ENCODE measurements at regions not wholly inside any gene's neighbourhood (a gene's known extent, or its start where the extent isn't known, plus 50 kb on each side); places are given as distances from the start of the nearest gene placed in this dataset.

GRCh38 chr12:67056329-67056728 is 212.8 kb upstream of the CAND1 start:
- TF ChIP-seq CTCF (IDR thresholded peaks at IDR 0.05), result no peak
- intact Hi-C loops (cut with DNase I), result no loop called here
- Histone ChIP-seq H3K4me1 (no peaks in the 10 kb centered on the region), H3K27ac (no peak overlapping the region), H3K4me3 (no peak overlapping the region), H3K9me3 (no peaks in the 10 kb centered on the region), H3K36me3 (no peaks in the 10 kb centered on the region), H3K27me3 (no peaks in the 10 kb centered on the region)
- DNase-seq, result no peak
- no peak for ATAC-seq
- FAIRE-seq, result no peak

- Histone ChIP-seq H3K27ac (no peak overlapping the region), H3K36me3 (no peaks in the 10 kb centered on the region), H3K27me3 (no peaks in the 10 kb centered on the region), H3K4me3 (no peak overlapping the region), H3K4me1 (no peaks in the 10 kb centered on the region), H3K9me3 (no peaks in the 10 kb centered on the region)
- no peak for FAIRE-seq
- intact Hi-C loops (cut with DNase I), result no loop called here
- DNase-seq, result no peak
- TF ChIP-seq CTCF (IDR thresholded peaks at IDR 0.05), result no peak
- WGBS, 2 donors, result 91 to 93% methylated on average over 5 of the region's 5 CpGs
- ATAC-seq, result no peak
Observed at GRCh38 chr12:67057072-67057471, 212.1 kb upstream of the CAND1 start.

- WGBS, 2 donors, result 88 to 100% methylated on average over 2 of the region's 2 CpGs
- DNase-seq, result no peak
- no peak for ATAC-seq
- H3K4me1 ChIP-seq, result no peaks in the 10 kb centered on the region
- no peak overlapping the region for H3K27ac ChIP-seq
- no peak overlapping the region for H3K4me3 ChIP-seq
- no peak for TF ChIP-seq CTCF (IDR thresholded peaks at IDR 0.05)
- H3K9me3 ChIP-seq, result no peaks in the 10 kb centered on the region
- no peaks in the 10 kb centered on the region for H3K36me3 ChIP-seq
- intact Hi-C loops (cut with DNase I), result no loop called here
- no peak for FAIRE-seq
- no peaks in the 10 kb centered on the region for H3K27me3 ChIP-seq
Observed at GRCh38 chr12:67062193-67062592, 207.0 kb upstream of the CAND1 start.

- DNase-seq (peak in 1 of 6 donors; percentile 31), ATAC-seq (no peak), FAIRE-seq (no peak)
- Histone ChIP-seq H3K27ac (no peak overlapping the region), H3K4me3 (peak overlapping the region in 2 of 4 donors; percentile 69 to 73), H3K4me1 (no peaks in the 10 kb centered on the region), H3K27me3 (no peaks in the 10 kb centered on the region), H3K9me3 (no peaks in the 10 kb centered on the region), H3K36me3 (no peaks in the 10 kb centered on the region)
- WGBS, 2 donors, result 68 to 71% methylated on average over 12 of the region's 12 CpGs
- no peak for TF ChIP-seq CTCF (IDR thresholded peaks at IDR 0.05)
- intact Hi-C loops (cut with DNase I), result no loop called here
Observed at GRCh38 chr12:67067453-67068203, 201.5 kb upstream of the CAND1 start.

- Histone ChIP-seq H3K4me3 (peak overlapping the region in 3 of 4 donors; percentile 55 to 73 (median 69)), H3K4me1 (no peaks in the 10 kb centered on the region), H3K36me3 (no peaks in the 10 kb centered on the region), H3K9me3 (no peaks in the 10 kb centered on the region), H3K27ac (no peak overlapping the region), H3K27me3 (no peaks in the 10 kb centered on the region)
- DNase-seq, result peak in 2 of 6 donors; percentile 39 to 61
- FAIRE-seq, result no peak
- intact Hi-C loops (cut with DNase I), result no loop called here
- ATAC-seq, result peak; percentile 2 to 33 (median 16)
- TF ChIP-seq CTCF (IDR thresholded peaks at IDR 0.05), result no peak
- WGBS, 2 donors, result 6% methylated on average over 19 to 20 of the region's 20 CpGs
Observed at GRCh38 chr12:67068204-67068731, 200.9 kb upstream of the CAND1 start.
